ENCODE measurements at regions not wholly inside any gene's neighbourhood (a gene's known extent, or its start where the extent isn't known, plus 50 kb on each side); places are given as distances from the start of the nearest gene placed in this dataset.

DNA sequence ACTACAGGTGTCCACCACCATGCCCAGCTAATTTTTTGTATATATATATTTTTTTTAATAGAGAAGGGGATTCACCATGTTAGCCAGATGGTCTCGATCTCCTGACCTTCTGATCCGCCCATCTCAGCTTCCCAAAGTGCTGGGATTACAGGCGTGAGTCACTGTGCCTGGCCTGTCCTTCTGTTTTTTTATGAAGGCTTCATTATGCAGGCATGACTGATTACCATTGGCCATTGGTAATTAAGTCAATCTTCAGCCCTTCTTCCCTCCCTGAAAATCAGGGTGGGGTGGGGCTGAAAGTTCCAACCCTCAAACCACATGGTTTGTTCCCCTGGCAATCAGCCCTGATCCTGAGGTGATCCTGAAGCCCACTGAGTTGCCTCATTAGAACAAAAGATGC, 336.9 kb downstream of the PTTG2 start (continued):
- TF ChIP-seq, protein P1, sequence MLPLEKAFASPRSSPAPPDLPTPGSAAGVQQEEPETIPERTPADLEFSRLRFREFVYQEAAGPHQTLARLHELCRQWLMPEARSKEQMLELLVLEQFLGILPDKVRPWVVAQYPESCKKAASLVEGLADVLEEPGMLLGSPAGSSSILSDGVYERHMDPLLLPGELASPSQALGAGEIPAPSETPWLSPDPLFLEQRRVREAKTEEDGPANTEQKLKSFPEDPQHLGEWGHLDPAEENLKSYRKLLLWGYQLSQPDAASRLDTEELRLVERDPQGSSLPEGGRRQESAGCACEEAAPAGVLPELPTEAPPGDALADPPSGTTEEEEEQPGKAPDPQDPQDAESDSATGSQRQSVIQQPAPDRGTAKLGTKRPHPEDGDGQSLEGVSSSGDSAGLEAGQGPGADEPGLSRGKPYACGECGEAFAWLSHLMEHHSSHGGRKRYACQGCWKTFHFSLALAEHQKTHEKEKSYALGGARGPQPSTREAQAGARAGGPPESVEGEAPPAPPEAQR (CRISPR knock-in tag; IDR thresholded peaks at IDR 0.05) = no peak

DNA sequence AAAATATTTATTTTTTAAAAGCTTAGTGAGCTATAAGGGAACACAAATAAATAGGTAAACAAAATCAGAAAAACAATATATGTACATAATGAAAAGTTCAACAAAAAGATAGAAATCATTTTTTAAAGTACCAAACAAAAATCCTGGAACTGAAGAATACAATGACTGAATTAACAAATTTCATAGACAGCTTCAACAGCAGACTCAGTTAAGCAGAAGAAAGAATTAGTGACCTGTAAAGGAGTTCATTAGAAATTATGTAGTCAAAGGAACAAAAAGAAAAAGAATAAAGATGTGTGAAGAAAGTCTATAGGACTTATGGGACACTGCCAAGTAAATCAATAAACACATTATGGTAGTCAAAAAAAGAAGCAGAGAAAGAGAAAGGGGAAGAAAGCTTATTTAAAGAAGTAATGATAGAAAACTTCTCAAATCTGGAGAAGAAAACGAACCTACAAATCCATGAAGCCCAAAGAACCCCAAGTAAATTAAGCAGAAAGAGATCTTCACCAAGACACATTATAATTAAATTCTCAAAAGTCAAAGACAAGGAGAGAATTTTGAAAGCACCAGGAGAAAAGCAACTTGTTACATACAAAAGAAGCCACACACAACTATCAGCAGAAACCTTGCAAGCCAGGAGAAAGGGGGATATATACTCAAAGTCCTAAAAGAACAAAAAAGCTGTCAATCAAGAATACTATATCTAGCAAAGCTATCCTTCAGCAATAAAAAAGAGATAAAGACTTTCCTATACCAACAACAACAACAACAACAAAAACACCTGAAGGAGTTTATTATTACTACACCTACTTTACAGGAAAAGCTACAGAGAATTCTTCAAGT, 338.9 kb downstream of the PTTG2 start:
- ChIA-PET CTCF (no interaction called here), POLR2A (interaction anchor here (0.6 kb wide), 1 partner anchor 772 kb away, joined by 3 read pairs; no protein-coding TSS in a partner anchor)
- H3K36me3 Mint-ChIP-seq = peaks cover 31% of the 10 kb centered on the region
- DNase-seq (ENCODE audit: low spot score) (no peak), ATAC-seq (no peak)
- H3K27ac Mint-ChIP-seq = no peak overlapping the region
- H3K27me3 Mint-ChIP-seq (ENCODE audit: low read depth) = no peaks in the 10 kb centered on the region
- TF ChIP-seq CBFB (CRISPR knock-in tag; IDR thresholded peaks at IDR 0.05; ENCODE audit: low read depth) = no peak
- TF ChIP-seq ZNF416 (CRISPR knock-in tag; IDR thresholded peaks at IDR 0.05) = no peak
- TF ChIP-seq ZNF512 (CRISPR knock-in tag; IDR thresholded peaks at IDR 0.05; ENCODE audit: borderline replicate concordance) = no peak
- TF ChIP-seq FOXP4 (CRISPR knock-in tag; IDR thresholded peaks at IDR 0.05) = no peak
- TF ChIP-seq, protein P2, sequence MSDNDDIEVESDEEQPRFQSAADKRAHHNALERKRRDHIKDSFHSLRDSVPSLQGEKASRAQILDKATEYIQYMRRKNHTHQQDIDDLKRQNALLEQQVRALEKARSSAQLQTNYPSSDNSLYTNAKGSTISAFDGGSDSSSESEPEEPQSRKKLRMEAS (CRISPR knock-in tag; IDR thresholded peaks at IDR 0.05) = no peak
- TF ChIP-seq ZNF121 (CRISPR knock-in tag; IDR thresholded peaks at IDR 0.05) = no peak
- no peak for TF ChIP-seq NR1H2 (CRISPR knock-in tag; IDR thresholded peaks at IDR 0.05)
- no peak for TF ChIP-seq IRF2 (CRISPR knock-in tag; IDR thresholded peaks at IDR 0.05; ENCODE audit: borderline replicate concordance, low read depth)
- no peak for TF ChIP-seq ELF4 (CRISPR knock-in tag; IDR thresholded peaks at IDR 0.05; ENCODE audit: low read depth)
- no peak for TF ChIP-seq NFYB (CRISPR knock-in tag; conservative IDR thresholded peaks at IDR 0.05; ENCODE audit: low read depth)
- H3K9me3 Mint-ChIP-seq = peaks cover 47% of the 10 kb centered on the region
- H3K4me3 Mint-ChIP-seq = no peak overlapping the region
- no peaks in the 10 kb centered on the region for H3K4me1 Mint-ChIP-seq

- H3K4me1 Mint-ChIP-seq = no peaks in the 10 kb centered on the region
- CTCF ChIA-PET = interaction anchor here (0.8 to 1.1 kb wide), 3 partner anchors 11 to 123 kb away, joined by 3 to 4 read pairs (median 3); no protein-coding TSS in a partner anchor
- no peak overlapping the region for H3K27ac Mint-ChIP-seq
- H3K27me3 Mint-ChIP-seq (ENCODE audit: low read depth) = no peaks in the 10 kb centered on the region
- peaks cover 30% of the 10 kb centered on the region for H3K9me3 Mint-ChIP-seq
- ATAC-seq (no peak), DNase-seq (ENCODE audit: low spot score) (no peak)
- POLR2A ChIA-PET = no interaction called here
- H3K36me3 Mint-ChIP-seq = peaks cover 11% of the 10 kb centered on the region
- H3K4me3 Mint-ChIP-seq = no peak overlapping the region
- TF ChIP-seq ARID4B (CRISPR knock-in tag; IDR thresholded peaks at IDR 0.05; ENCODE audit: borderline replicate concordance) = no peak
- TF ChIP-seq, protein P3, sequence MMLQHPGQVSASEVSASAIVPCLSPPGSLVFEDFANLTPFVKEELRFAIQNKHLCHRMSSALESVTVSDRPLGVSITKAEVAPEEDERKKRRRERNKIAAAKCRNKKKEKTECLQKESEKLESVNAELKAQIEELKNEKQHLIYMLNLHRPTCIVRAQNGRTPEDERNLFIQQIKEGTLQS (CRISPR knock-in tag; conservative IDR thresholded peaks at IDR 0.05) = no peak
- no peak for TF ChIP-seq IRF1 (CRISPR knock-in tag; IDR thresholded peaks at IDR 0.05)
- no peak for TF ChIP-seq E2F1 (CRISPR knock-in tag; IDR thresholded peaks at IDR 0.05)
- no peak for TF ChIP-seq SP1 (CRISPR knock-in tag; conservative IDR thresholded peaks at IDR 0.05)
- TF ChIP-seq, protein P1 (CRISPR knock-in tag; IDR thresholded peaks at IDR 0.05) = no peak
- TF ChIP-seq OVOL2 (CRISPR knock-in tag; IDR thresholded peaks at IDR 0.05; ENCODE audit: borderline replicate concordance) = no peak
- TF ChIP-seq NFATC4 (CRISPR knock-in tag; IDR thresholded peaks at IDR 0.05) = no peak
Observed at GRCh38 chr4:38302910-38303309, 342.7 kb downstream of the PTTG2 start.
